D341Med (cell line): ENCODE measurements at regions not wholly inside any gene's neighbourhood (a gene's known extent, or its start where the extent isn't known, plus 50 kb on each side); places are given as distances from the start of the nearest gene placed in this dataset.
"Not testable (repeated sequence)": the region's sequence is repeated elsewhere in the genome, so short reads cannot be mapped to it uniquely, and the experiment has no call there.

Experiments used
- DNase-seq: peaks from one replicate; pipeline ENCODE4 v3.0.0; 2012; ENCODE audit warnings: low spot score

DNA sequence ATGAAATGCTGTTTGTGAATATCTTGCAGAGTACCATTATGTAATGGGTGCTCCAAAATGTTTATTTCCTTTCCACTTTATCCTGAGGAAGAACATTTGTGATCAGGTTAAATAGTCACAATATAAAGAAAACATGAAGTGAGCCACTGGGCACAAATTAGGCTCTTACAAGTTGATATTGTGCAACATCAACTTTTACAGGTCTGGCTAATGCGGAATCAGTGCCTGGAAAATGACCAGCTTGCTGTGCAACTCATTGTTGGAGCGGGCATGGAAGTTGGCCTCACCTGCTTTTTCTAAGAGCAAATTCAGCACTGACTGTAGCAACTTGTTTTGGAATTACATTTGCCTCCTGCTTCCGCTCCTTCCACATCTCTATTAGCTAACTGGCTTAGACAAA is 216.9 kb upstream of the PLPPR1 start:
- DNase-seq = no peak

DNA sequence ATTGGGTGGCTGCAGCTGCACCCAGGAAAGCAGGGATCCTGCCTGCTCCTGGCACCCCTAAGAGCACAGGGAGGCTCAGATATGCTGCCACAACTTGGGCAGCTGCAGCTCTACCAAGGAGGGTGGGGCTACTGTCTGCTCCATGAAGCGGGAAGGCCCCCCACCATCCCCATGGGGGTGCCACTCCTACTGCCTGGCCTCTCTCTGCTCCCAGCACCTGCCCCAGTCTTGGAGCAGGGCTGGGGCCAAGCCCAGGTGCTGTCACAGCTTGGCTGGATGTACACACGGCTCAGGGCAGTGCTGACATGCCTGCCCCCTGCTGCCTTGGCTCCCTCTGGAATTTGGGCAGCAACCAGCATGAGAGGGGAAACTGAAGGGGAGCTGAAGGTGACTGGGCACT is 214.7 kb upstream of the PLPPR1 start:
- DNase-seq = no peak

DNA sequence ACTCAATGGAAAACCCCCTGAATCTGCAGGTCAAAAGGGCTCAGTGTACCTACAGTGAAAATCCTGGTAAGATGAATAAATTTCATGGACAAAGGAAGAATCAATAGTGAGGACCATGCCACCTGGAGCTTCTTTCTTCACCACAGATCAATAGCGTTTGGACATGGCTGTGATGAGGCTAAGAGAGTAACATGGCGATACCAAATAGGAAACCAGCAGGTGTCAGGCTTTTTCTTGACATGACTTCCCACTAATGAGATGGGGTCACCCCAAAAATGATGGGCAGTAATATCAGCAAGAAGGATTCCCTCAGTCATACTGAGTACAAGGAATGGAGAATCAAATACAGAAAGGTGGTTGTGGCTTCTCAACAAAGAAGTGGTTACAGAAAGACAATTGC is 208.5 kb upstream of the PLPPR1 start:
- DNase-seq = no peak

DNA sequence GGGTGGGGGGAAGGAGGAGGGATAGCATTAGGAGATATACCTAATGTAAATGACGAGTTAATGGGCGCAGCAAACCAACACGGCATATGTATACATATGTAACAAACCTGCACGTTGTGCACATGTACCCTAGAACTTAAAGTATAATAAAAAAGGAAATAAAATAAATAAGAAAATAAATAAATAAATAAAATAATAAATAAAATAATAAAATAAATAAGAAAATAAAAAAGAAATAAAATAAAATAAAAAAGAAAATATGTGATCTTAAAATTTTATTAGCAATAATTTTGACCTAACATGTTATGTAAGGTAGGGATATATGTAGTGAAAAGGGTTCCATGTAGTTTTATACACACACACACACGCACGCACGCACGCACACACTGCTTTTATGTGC is 195.5 kb upstream of the PLPPR1 start:
- DNase-seq = not testable (repeated sequence)

DNA sequence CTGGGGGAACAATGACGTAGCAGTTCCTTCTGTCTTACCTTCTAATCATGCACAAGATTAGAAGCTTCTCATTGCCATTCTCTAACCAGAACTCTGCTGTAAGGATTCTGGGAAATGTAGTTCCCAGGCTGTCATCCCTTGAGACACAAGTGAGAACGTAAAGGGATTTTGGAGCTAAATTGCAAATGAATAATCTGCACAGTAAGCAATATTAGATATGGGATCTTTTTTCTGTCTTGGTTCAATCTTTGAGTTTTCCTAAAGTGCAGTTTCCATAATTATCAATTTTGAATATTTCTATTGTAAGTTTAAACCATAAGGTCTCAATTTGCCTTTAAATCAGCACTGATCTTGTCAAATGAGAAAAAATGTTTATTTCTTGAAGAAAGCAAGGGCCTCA is 189.7 kb upstream of the PLPPR1 start:
- DNase-seq = no peak

DNA sequence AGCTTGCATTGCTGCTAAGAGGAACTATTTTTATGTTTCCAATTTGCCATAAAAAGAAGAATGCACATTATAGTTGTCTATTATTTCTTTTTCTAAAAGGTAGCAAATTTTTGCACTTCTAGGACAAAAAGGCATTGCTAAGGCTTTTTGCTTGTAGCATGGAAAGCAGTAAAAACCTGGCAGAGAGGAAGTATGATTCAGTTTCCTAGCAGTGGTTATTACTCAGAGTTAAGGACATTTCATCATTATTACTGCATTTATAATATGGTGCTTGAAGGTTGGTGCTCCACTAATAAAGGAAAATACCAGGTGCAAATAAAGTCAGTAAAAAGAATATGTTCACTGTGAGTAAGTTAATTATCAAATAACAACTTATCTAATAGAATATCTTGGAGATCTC is 179.8 kb upstream of the PLPPR1 start:
- no peak for DNase-seq

DNA sequence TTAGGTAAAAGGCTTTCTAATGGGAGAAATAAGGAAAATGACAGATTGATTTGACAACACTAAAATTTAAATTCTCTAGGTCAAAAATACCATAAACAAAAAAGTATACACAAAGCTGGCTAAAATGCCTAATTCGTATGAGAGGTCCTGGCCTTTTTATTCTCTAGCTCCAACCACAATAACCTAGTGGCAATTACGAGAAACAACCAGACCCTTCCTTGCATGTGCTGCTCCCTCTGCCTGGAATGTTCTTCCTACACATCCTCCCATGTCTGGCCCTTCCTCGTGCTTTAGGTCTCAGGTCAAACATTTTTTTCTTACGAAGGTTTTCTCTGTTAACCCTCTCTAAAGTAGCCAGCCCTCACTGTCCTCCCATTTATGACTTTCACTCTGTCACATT is 176.4 kb upstream of the PLPPR1 start:
- no peak for DNase-seq

DNA sequence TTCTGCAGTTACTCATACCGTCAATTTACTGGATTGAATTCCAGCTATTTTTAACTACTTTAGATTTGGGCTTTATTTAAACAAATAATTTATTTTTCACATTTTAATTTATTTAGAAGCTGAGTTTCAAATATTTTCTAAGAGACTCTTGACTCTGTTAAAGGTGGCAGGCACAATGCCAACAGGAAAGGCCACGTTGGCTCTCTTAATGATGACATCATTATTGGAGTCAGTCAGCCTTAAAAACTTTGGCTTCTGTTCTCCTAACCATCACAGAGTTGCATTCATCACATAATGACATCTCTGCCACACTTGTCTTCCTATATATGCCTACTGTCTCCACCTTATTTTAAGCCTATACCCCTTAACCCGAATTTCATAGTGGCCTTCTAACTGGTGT is 172.3 kb upstream of the PLPPR1 start:
- DNase-seq = no peak

DNA sequence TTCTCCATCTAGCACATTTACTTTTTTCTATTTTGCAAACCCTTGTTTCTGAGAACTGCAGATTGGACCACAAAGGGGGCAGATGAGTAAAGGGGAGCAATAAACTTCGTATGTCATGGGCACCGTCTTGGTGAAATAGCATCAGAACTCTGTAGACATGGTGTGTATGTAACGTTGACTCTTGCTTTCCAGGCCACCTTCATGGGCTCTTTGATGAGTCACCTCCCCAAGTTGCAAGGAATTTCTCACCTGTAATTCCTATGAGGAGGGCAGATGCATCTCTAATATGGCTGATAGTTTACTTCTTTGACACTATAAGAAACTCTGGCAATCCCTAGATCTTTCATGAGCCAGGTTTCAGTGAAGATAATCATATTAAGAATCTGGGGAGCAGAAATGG is 163.4 kb upstream of the PLPPR1 start:
- DNase-seq = no peak

DNA sequence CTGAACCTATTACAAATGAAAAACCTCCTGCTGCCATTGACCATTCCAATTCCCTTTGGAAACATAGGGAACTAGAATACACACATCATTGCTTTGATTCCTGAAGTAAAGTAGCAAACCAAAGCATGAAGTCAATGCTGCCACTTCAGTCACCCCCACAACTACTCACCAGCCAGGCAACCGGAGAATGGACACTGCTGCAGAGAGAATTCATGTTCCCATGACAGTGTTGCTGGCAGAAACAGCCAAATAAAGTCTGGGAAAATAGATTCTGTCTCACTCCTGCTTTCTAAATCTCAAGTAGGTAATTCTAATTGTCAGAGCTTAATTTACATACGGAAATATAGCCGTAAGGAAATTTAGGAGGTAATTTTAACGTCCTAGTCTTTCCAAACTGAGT is 162.9 kb upstream of the PLPPR1 start:
- no peak for DNase-seq

DNA sequence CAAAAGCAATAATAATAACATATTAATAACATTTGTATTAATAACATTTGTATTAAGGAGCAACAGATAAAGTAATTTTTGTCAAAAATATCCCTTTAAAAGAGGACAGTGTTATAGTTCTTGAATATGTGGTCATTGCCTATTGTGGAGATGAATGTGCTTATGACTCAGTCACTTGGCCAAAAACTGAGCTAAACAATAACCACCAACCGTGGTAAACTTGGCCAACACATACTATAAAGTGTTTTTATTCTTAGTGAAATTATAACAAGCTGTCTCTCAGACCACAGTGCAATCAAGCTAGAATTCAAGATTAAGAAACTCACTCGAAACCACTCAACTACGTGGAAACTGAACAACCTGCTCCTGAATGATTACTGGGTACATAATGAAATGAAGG is 159.2 kb upstream of the PLPPR1 start:
- no peak for DNase-seq

DNA sequence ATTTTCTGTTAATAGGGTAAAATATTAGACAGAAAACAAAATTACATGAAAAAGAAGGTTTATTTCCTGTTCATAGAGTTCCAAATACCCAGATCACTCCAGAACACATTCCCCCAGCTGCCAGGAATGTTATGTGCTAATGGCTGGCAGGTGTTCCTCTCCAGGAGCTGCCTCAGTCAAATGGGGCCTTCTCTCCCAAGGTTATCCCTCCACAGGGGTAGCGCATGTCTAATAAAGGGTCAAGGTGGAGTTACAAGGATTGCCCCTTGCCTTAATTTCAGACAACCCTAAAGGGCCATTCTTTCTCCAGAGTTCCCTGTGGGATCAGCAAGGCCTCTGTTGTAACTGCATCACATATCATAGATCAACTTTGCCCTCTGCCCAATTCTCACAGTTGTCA is 148.6 kb upstream of the PLPPR1 start:
- DNase-seq = no peak

DNA sequence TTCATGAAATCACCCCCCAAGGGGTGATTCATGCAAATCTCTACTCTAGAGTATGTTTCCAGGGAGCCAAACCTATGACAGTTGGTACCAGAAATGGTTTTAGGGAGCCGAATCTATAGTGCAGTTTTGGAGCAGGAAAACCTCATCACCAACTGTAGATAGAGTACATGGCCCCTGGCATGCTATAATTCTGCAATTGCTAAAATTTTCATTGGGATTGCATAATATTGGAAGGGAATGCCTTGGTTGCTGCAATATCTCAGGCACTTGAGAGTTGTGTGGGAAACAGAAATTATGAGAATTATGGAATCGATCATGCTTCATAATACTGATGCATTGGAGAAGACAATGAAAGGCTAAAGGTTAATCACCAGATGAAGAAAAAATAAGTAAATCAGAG is 148.2 kb upstream of the PLPPR1 start:
- no peak for DNase-seq

DNA sequence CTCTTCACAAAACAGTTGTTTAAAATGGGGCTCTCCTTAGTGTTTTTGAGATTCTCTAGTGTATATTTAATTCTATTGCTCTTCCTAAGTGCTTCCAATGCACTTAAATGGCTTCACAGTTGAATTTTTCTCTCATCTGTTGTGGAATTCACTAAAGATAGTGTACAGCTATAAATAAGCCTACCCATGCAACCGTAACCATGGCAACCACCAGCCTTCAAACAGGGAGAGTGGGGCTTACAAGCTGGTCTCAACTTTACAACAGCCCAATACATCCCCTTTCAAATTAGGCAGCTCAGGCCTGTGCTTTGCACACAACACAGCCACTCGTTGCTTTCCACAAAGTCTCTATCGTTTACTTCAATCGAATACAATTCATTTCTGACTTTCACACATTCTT is 144.0 kb upstream of the PLPPR1 start:
- no peak for DNase-seq

DNA sequence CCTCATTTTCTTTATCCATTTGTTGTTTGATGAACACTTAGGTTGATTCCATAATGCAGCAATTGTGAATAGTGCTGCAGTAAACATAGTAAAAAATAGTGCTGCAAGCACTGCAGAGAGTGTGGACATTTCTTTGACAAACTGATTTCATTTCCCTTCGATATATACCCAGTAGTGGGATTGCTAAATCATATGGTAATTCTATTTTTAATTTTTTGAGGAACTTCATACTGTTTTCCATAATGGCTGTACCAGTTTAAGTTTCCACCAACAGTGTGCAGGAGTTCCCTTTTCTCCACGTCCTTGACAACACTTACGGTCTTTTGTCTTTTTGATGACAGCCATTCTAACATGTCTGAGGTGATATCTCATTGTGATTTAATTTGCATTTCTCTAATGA is 138.2 kb upstream of the PLPPR1 start:
- no peak for DNase-seq

DNA sequence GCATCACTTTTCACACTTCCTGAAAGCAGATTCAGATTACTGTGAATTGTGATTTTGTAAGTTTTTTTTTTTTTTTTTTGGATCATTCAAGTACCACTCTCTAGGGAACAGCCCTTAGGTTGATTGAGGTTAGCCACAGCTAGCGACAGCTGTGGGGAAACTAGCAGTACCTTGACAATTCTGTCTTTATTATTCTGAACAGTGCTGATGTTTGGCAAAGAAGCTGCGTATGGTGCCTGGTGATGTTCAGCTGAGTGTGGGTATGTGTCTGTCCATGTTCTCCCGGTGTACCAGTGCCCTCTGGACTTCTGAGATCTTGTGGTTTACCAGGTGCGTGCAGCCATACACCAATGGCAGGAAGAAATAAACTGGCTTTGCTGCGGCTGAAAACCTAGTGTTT is 117.3 kb upstream of the PLPPR1 start:
- DNase-seq = no peak

DNA sequence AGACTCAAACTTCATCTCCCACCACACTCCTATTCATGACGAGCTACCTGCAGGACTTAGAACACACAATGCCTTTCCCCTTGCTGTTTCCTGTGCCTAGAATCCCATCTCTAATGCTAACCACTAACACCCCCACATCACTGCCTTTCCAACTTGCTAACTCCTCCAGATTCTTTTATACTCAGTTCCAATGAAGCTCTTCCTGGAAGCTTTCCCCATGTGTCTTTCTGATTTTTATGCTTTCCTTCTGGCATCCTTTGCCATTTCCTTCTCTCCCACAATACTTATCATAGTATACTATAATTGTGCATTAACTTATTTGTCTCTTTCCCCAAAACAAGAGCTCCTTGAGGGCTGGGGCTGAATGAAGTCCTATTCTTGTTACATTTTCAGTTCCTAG is 115.3 kb upstream of the PLPPR1 start:
- DNase-seq = no peak

DNA sequence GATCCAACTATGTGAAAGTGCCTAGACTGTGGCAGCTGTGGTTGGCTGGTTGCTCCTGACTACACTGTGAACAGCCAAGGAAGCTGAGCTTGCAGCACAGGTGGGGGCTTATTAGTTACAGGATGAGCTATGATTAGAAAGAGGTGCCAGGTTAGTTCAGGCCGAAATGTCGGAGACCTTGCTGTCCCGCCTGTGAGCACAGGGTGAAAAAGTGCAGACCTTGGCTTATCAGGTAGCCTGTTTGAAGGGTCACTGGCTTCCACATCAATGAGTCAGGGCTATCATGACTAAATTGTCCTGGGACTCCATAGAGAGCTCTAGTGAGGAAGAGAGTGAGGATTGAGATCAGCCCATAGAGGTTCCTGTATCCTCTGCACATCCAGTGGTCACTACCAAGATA is 114.3 kb upstream of the PLPPR1 start:
- no peak for DNase-seq

DNA sequence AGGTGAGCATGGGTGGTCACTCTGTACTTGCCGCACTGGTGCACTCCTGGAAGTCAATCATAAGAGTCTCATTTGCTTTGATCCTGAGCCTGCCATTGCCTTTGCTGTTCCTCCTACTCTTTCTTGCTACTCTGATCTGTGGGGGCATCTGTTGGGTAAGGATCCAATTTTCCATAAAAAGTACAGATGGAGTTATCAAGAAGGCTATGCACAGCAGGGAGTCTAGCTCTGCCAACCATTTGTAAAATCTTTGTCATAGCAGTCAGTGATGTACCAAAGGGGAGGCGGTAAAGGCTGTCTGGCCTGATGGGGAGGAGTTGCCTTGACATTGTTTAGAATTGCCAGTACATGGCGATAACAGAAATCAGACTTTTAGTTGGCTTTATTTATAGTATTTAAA is 109.0 kb upstream of the PLPPR1 start:
- DNase-seq = no peak

DNA sequence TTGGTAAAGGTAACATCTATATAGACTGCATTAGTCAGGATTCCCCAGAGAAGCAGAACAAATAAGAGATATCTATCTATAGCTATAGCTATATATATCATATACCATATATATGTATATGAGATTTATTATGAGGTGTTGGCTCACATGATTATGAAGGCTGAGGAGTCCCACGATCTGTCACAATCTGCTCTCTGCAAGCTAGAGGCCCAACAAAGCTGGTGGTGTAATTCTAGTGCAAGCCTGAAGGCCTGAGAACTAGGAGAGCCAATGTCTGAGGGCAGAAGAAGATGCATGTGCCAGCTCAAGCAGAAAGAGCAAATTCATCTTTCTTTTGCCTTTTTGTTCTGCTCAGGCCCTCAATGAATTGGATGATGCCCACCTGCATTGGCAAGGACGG is 102.2 kb upstream of the PLPPR1 start:
- no peak for DNase-seq

DNA sequence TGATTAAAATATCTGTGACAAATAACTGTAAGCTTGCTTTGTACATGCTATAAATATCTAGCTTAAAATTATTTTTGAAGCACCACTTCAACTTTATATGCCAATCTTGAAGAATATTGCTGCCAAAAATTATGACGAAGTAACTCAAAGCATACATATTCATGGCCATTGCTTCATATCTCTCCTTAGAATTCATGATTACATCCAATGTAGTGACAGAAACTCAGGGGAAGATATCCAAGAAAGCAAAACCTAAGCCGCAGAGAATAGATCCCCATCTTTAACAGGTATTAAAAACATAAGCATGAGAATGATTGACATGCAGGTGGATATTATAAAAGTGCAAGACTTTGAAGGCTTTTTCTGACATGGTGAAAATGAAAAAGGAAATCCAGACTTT is 100.8 kb upstream of the PLPPR1 start:
- DNase-seq = no peak

DNA sequence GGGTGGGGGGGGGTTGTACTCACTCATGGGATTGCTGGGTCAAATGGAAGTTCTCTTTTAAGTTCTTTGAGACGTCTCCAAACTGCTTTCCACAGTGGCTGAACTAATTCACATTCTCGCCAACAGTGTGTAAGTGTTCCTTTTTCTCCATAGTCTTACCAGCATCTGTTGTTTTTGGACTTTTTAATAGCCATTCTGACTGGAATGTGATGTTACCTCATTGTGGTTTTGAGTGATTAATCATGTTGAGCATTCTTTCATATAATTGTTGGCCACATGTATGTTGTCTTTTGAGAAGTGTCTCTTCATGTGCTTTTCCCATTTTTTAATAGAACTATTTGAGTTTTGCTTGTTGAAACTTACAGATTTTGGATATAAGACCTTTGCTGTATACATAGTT is 94.9 kb upstream of the PLPPR1 start:
- DNase-seq = no peak

DNA sequence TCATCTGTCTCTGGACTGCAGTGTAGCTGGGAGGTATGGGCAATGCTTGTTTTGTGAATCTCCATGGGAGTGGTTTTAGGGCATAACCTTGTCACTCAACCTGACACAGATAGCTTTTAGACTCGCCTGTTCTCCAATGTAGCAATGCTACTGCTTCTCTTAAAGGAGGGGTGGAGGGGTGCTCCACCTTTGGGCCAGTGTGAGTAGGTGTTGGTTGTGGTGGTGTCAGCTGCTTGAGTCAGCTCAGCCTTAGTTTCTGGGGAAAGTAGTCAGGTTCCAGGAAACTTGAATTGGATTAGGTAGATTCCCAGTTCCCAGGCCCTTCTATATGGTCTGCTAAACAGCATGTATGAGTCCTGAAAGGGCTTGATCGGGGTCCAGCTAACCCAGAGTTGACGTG is 91.1 kb upstream of the PLPPR1 start:
- no peak for DNase-seq

DNA sequence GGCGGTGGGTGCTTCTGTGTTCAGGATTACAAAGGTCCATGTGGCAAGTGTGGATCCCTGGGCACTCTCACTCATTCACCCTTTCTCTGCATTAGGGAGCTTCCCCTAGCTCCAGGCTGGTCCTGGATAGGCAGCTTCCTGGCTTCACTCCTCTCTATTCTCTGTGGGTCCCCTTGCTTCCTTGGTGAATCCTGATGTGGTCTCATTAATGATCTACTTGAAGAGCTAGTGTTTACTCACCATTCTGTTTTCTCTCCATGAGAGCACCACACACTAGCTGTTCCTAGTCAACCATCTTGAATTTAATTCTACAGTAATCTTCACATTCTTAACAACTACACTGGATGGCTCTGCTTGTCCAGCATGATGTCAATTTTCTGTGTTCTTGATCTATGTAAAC is 90.0 kb upstream of the PLPPR1 start:
- no peak for DNase-seq

DNA sequence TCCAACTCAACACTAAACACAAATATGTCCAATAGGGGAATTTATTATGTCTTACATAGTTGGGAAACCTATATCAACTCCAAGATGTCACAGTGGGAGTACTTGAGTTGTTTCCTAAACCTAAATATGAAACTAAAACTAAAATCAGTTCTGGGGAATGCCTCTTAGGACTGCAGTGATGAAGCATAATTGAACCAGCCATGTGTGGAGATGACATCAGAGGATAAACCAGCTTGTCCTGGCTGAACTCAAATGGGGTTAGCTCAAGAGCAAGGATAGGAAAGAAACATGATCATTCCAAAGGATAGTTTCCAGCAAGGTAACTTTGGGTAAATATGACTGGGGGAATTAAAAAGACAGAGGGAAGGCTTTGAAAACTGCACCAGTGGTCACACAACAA is 88.9 kb upstream of the PLPPR1 start:
- no peak for DNase-seq

DNA sequence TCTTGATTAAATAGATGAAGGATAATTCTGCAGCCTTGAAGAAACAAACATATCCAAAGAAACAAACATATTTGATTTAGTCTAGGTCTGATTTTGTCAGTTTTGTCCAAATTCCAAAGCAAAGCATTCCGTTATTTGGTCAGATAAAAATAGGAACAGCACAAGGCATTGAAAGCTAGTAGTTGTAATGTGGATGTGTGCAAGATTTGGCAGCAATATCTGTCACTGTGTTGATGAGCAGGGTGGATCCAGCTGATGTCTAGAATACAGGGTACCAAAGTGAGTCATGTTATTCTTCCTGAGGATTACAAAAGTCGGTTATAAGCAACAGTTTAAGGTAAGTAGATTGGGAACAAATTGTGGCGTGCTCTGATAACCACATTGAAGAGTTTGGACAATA is 69.3 kb upstream of the PLPPR1 start:
- no peak for DNase-seq
